PFSK-1 (cell line): ENCODE measurements at regions not wholly inside any gene's neighbourhood (a gene's known extent, or its start where the extent isn't known, plus 50 kb on each side); places are given as distances from the start of the nearest gene placed in this dataset.

Experiments used
- POLR2AphosphoS5 ChIP-seq: IDR thresholded peaks from 2 replicates; pipeline ENCODE4 v1.6.1; 2012; ENCODE audit warnings: low read depth, mild to moderate bottlenecking, control low read depth, low read length, moderate library complexity
- REST ChIP-seq, 2 experiments: IDR thresholded peaks; 2 replicates each; pipeline versions ENCODE4 v1.6.1 to v1.8.0; 2011 to 2012; ENCODE audit warnings: low read depth in 2 of 2, low read length in 2 of 2, control low read depth in 1 of 2, inconsistent platforms in 1 of 2, mild to moderate bottlenecking in 1 of 2, moderate library complexity in 1 of 2; ENCODE audit not compliant: insufficient read depth in 1 of 2
- SIN3A ChIP-seq: IDR thresholded peaks from 2 replicates; pipeline ENCODE4 v1.6.1; 2012; ENCODE audit warnings: mild to moderate bottlenecking, low read length, moderate library complexity, borderline replicate concordance; ENCODE audit not compliant: insufficient read depth
- TAF1 ChIP-seq: IDR thresholded peaks from 2 replicates; pipeline ENCODE4 v1.6.1; 2012; ENCODE audit warnings: low read length, control low read depth, borderline replicate concordance; ENCODE audit not compliant: insufficient read depth

GRCh38 chr15:66834881-66835878 lies 133.1 kb downstream of the SMAD6 start:
- no peak for TF ChIP-seq TAF1
- TF ChIP-seq POLR2AphosphoS5: no peak
- TF ChIP-seq SIN3A: no peak
- no peak for TF ChIP-seq REST (IDR thresholded peaks at IDR 0.05; ENCODE audit: insufficient read depth in 1 of 2, low read depth in 2 of 2, low read length in 2 of 2)
